ENCODE measurements at regions not wholly inside any gene's neighbourhood (a gene's known extent, or its start where the extent isn't known, plus 50 kb on each side); places are given as distances from the start of the nearest gene placed in this dataset.

DNA sequence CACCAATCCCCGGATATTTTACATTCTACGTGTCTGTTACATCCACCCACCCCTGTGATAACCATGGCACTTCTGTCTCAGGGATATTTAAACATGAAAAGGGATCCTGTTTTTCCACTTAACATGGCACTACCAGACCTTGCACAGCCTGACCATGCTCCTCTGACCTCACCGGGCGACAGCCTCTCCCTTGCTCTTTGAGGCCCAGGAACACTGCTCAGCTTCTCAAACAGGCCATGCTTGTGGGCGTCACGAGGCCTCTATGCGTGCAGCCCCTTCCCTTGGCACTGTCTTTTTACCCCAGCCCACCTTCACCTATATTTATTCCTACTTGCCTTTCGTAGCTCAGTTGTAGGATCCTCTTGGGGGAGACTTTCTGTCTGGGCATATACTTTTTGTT, 385.6 kb downstream of the UQCRFS1 start:
- TF ChIP-seq CEBPB (IDR thresholded peaks at IDR 0.05) (no peak), RNF2 (IDR thresholded peaks at IDR 0.05; ENCODE audit: borderline replicate concordance, low read depth) (no peak), PHF8 (IDR thresholded peaks at IDR 0.05; ENCODE audit: borderline replicate concordance, low read depth) (no peak), CHD2 (IDR thresholded peaks at IDR 0.05; ENCODE audit: low read length, partially characterized antibody) (no peak), HDAC2 (IDR thresholded peaks at IDR 0.05) (no peak)
- TF ChIP-seq, protein P1, sequence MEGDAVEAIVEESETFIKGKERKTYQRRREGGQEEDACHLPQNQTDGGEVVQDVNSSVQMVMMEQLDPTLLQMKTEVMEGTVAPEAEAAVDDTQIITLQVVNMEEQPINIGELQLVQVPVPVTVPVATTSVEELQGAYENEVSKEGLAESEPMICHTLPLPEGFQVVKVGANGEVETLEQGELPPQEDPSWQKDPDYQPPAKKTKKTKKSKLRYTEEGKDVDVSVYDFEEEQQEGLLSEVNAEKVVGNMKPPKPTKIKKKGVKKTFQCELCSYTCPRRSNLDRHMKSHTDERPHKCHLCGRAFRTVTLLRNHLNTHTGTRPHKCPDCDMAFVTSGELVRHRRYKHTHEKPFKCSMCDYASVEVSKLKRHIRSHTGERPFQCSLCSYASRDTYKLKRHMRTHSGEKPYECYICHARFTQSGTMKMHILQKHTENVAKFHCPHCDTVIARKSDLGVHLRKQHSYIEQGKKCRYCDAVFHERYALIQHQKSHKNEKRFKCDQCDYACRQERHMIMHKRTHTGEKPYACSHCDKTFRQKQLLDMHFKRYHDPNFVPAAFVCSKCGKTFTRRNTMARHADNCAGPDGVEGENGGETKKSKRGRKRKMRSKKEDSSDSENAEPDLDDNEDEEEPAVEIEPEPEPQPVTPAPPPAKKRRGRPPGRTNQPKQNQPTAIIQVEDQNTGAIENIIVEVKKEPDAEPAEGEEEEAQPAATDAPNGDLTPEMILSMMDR (IDR thresholded peaks at IDR 0.05), result no peak

All from A549 (cell line).